Keratinocyte (primary cell): ENCODE measurements at regions not wholly inside any gene's neighbourhood (a gene's known extent, or its start where the extent isn't known, plus 50 kb on each side); places are given as distances from the start of the nearest gene placed in this dataset.

Experiments
- DNase-seq: peaks from one replicate; pipeline ENCODE4 v3.0.0-alpha.2; 2011; ENCODE audit warnings: low read depth, missing footprints, low spot score
- FAIRE-seq: peaks from 2 replicates; lab custom pipeline; 2011; peaks lifted over from hg19 to GRCh38; lab: Jason Lieb, UNC
- H2AFZ ChIP-seq: 2 replicates; pipeline ENCODE4 v1.6.0; 2012; ENCODE audit warnings: low read length, control low read depth, inconsistent platforms; ENCODE audit not compliant: control insufficient read depth
- H3K27ac ChIP-seq: 2 replicates; pipeline ENCODE4 v1.5.1; 2011; ENCODE audit warnings: low read length; ENCODE audit not compliant: control insufficient read depth, insufficient read depth
- H3K27me3 ChIP-seq: 3 replicates; pipeline ENCODE4 v1.6.0; 2011; ENCODE audit warnings: low read length; ENCODE audit not compliant: control insufficient read depth, insufficient read depth; ENCODE audit errors: extremely low read depth
- H3K36me3 ChIP-seq, 2 experiments: 2 replicates in 1 of 2; 3 replicates in 1 of 2; pipeline ENCODE4 v1.5.1; 2011; ENCODE audit warnings: low read length in 2 of 2, mild to moderate bottlenecking in 1 of 2; ENCODE audit not compliant: control insufficient read depth in 2 of 2, insufficient read depth in 2 of 2; ENCODE audit errors: extremely low read depth in 1 of 2
- H3K4me1 ChIP-seq: 3 replicates; pipeline ENCODE4 v1.5.1; 2011; ENCODE audit warnings: low read length; ENCODE audit not compliant: control insufficient read depth, insufficient read depth; ENCODE audit errors: extremely low read depth
- H3K4me2 ChIP-seq: 3 replicates; pipeline ENCODE4 v1.6.0; 2011; ENCODE audit warnings: low read depth, low read length; ENCODE audit not compliant: control insufficient read depth, insufficient read depth; ENCODE audit errors: extremely low read depth
- H3K4me3 ChIP-seq, 3 experiments: fragments of 200-600 bp in 1 of 3; sonication (generic) in 1 of 3; 2 replicates in 2 of 3; 3 replicates in 1 of 3; pipeline ENCODE4 v1.5.1; 2011 to 2016; ENCODE audit warnings: low read length in 3 of 3, mild to moderate bottlenecking in 3 of 3, control low read depth in 2 of 3, inconsistent platforms in 1 of 3, low read depth in 1 of 3, mixed read lengths in 1 of 3, mixed run types in 1 of 3, moderate library complexity in 1 of 3; ENCODE audit not compliant: control insufficient read depth in 2 of 3, insufficient read depth in 2 of 3; ENCODE audit errors: extremely low read depth in 1 of 3
- H3K79me2 ChIP-seq: 2 replicates; pipeline ENCODE4 v1.6.0; 2012; ENCODE audit warnings: low read length; ENCODE audit not compliant: control insufficient read depth, insufficient read depth
- H3K9ac ChIP-seq: 3 replicates; pipeline ENCODE4 v1.6.0; 2011; ENCODE audit warnings: low read length; ENCODE audit not compliant: control insufficient read depth, insufficient read depth; ENCODE audit errors: extremely low read depth
- H3K9me1 ChIP-seq: 3 replicates; pipeline ENCODE4 v1.6.0; 2011; ENCODE audit warnings: low read length; ENCODE audit not compliant: control insufficient read depth, insufficient read depth; ENCODE audit errors: extremely low read depth
- H3K9me3 ChIP-seq: 2 replicates; pipeline ENCODE4 v1.5.1; 2012; ENCODE audit warnings: low read depth, low read length; ENCODE audit not compliant: control insufficient read depth
- H4K20me1 ChIP-seq: 3 replicates; pipeline ENCODE4 v1.6.0; 2011; ENCODE audit warnings: low read length; ENCODE audit not compliant: control insufficient read depth, insufficient read depth; ENCODE audit errors: extremely low read depth
- EZH2 ChIP-seq: IDR thresholded peaks from one replicate; pipeline ENCODE4 v1.6.1; 2012; ENCODE audit warnings: inconsistent platforms, mild to moderate bottlenecking, low read length, moderate library complexity
- dilution Hi-C: fragments of 300-500 bp; cut with MboI; formaldehyde crosslinking; loops from one replicate; pipeline ENCODE4 v1.7.0; 2020; ENCODE audit warnings: low sequenced_read_pairs; ENCODE audit not compliant: extremely low pct_ligation_motif_present
- TF ChIP-seq, protein P1 (sequence below), 3 experiments: IDR thresholded peaks in 1 of 3; conservative IDR thresholded peaks in 1 of 3; optimal IDR thresholded peaks in 1 of 3; 2 replicates in 2 of 3; 3 replicates in 1 of 3; pipeline versions ENCODE3 to v1.5.1; 2011; ENCODE audit warnings: low read length in 3 of 3, mild to moderate bottlenecking in 3 of 3, moderate library complexity in 2 of 3, control low read depth in 1 of 3, inconsistent platforms in 1 of 3; ENCODE audit not compliant: insufficient read depth in 2 of 3; ENCODE audit errors: extremely low read depth in 1 of 3

DNA sequence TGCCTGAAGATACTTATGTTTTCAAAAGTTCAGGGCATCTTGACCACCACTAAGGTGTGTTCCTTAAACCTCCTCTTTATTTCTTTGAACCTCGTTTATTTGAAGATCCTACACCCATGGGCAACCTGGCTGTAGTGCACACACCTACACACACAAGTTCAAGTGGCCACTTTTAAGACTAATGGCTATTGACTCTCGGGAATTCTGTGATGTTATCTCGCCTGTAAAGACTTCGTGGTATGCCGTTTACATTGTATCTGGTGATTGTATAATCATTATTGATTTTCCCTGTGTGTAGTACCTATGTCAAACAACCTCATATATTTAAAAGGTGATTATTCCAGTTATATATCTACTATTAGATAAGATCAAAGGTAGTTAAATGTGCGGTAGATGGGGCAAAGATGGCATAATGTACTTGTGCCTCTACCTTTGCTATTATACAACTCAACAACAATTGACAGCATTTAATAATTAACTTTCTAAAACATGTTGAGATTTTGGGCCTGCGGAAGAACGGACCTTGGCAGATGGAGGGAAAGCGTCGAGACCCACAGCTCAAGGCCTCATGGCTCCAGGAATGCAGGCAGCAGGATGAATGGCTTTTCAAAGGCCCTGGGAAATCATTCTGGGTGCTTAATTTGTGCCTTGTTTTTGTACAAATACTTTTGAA is 51.4 kb upstream of the IRX2 start:
- Histone ChIP-seq H3K9ac (no peak overlapping the region), H3K27me3 (no peaks in the 10 kb centered on the region), H2AFZ (no peak overlapping the region), H3K36me3 (no peaks in the 10 kb centered on the region), H3K4me3 (no peak overlapping the region), H3K9me1 (no peaks in the 10 kb centered on the region), H3K9me3 (no peaks in the 10 kb centered on the region), H3K4me1 (no peaks in the 10 kb centered on the region), H3K79me2 (no peaks in the 10 kb centered on the region), H3K4me2 (no peak overlapping the region), H3K27ac (no peak overlapping the region), H4K20me1 (no peaks in the 10 kb centered on the region)
- dilution Hi-C loops = no loop called here
- DNase-seq (no peak), FAIRE-seq (no peak)
- TF ChIP-seq, protein P1, sequence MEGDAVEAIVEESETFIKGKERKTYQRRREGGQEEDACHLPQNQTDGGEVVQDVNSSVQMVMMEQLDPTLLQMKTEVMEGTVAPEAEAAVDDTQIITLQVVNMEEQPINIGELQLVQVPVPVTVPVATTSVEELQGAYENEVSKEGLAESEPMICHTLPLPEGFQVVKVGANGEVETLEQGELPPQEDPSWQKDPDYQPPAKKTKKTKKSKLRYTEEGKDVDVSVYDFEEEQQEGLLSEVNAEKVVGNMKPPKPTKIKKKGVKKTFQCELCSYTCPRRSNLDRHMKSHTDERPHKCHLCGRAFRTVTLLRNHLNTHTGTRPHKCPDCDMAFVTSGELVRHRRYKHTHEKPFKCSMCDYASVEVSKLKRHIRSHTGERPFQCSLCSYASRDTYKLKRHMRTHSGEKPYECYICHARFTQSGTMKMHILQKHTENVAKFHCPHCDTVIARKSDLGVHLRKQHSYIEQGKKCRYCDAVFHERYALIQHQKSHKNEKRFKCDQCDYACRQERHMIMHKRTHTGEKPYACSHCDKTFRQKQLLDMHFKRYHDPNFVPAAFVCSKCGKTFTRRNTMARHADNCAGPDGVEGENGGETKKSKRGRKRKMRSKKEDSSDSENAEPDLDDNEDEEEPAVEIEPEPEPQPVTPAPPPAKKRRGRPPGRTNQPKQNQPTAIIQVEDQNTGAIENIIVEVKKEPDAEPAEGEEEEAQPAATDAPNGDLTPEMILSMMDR (optimal IDR thresholded peaks at IDR 0.05 in 1 of 3, IDR thresholded peaks at IDR 0.05 in 1 of 3, conservative IDR thresholded peaks at IDR 0.05 in 1 of 3; ENCODE audit: extremely low read depth in 1 of 3, insufficient read depth in 2 of 3, low read length in 3 of 3) = no peak
- no peak for TF ChIP-seq EZH2

DNA sequence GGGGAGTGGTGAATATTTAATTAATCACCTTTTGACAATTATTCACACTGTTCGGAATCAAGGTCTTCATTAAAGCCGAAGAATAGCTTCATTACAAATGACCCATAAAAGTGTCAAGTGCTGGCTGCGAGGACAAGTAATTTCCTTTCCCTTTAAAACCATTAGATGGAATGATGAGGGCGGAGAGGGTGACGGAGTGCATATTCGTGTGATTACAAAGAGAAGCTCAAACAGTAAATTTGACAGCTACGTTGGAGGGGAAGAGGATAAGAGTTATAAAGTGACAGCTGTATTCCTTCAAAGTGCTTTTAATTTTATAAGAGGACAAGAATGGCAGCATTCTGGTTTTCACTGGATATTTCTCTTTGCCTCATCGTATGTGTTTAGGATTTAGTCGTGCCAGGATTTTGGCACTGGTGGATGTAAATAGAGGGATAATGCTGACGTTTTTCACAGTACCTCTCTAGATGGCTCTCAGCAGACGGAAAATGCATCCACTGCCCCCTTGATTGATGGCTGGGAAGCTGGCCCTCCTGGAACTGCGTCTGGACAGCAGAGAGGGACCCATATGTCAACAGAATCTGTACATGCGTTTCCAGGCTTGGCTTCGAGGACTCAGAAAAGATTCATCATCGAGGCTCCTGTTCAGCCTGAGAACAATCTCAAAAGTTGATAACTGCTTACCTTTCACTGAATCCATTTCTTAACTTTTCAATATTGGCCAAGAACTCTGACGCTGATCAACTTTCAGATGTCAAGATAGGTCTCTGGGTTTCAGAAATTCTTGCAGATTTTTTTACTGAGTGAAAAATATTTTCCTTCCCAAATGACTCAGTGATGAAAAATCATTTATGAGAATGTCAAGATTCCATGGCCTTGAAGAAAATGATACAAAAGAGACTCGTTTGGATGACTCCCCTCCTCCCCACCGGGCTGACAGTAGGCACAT is 50.4 kb upstream of the IRX2 start:
- Histone ChIP-seq H3K4me3 (no peak overlapping the region), H3K27me3 (no peaks in the 10 kb centered on the region), H3K9ac (no peak overlapping the region), H3K27ac (no peak overlapping the region), H3K36me3 (no peaks in the 10 kb centered on the region), H3K79me2 (no peaks in the 10 kb centered on the region), H3K4me1 (no peaks in the 10 kb centered on the region), H4K20me1 (no peaks in the 10 kb centered on the region), H3K9me3 (no peaks in the 10 kb centered on the region), H3K9me1 (no peaks in the 10 kb centered on the region), H2AFZ (no peak overlapping the region), H3K4me2 (no peak overlapping the region)
- no peak for FAIRE-seq
- TF ChIP-seq EZH2 = no peak
- TF ChIP-seq, protein P1 (optimal IDR thresholded peaks at IDR 0.05 in 1 of 3, IDR thresholded peaks at IDR 0.05 in 1 of 3, conservative IDR thresholded peaks at IDR 0.05 in 1 of 3; ENCODE audit: extremely low read depth in 1 of 3, insufficient read depth in 2 of 3, low read length in 3 of 3) = no peak
- dilution Hi-C loops = no loop called here
- no peak for DNase-seq
